ENCODE measurements at regions not wholly inside any gene's neighbourhood (a gene's known extent, or its start where the extent isn't known, plus 50 kb on each side); places are given as distances from the start of the nearest gene placed in this dataset.
"Not testable (repeated sequence)": the region's sequence is repeated elsewhere in the genome, so short reads cannot be mapped to it uniquely, and the experiment has no call there.

DNA sequence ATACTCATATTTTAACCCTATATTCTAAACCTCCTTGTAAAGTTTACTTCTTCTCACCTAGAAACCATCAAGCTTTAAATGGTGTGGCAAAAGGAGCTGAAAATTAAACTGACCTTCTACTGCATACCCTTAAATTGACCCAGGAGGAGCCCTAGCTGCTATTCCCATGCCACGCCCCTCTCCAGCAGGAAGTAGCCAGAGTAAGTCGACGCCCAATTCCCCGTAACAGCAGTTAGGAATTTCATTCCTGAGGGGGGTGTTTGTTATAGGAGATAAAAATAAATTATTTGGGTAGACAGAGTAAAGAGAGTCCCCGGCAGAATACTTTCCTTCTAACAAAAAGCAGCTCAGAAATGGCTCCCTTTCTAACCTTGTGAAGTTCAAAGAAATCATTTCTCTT lies 111.8 kb upstream of the FAM174A start:
- DNase-seq = peak; percentile 5 to 54
- TF ChIP-seq POLR2A (IDR thresholded peaks at IDR 0.05; ENCODE audit: low read length) (no peak), GATA1 (IDR thresholded peaks at IDR 0.05; ENCODE audit: low read depth, low read length) (no peak)

DNA sequence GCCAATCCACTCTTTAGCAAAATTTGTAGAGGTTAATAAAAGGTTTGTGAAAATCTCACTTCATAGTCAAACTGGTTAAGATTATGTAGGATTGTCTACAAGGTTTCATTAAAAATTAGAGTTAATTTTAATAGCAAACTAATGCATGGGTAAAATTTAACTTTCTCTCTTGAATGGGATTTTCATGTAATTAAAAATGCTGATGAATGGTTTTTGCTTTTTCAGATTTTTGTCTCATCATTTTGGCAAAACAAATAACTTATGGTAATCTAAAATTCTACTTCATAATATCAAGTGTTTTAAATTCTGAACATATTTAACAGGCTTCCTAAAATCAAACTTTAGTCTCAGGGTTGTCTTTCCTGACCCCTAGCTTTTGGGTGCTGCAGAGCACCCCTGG lies 113.8 kb upstream of the FAM174A start:
- TF ChIP-seq GATA1 (IDR thresholded peaks at IDR 0.05; ENCODE audit: low read depth, low read length) (no peak), POLR2A (IDR thresholded peaks at IDR 0.05; ENCODE audit: low read length) (no peak)
- no peak for DNase-seq

DNA sequence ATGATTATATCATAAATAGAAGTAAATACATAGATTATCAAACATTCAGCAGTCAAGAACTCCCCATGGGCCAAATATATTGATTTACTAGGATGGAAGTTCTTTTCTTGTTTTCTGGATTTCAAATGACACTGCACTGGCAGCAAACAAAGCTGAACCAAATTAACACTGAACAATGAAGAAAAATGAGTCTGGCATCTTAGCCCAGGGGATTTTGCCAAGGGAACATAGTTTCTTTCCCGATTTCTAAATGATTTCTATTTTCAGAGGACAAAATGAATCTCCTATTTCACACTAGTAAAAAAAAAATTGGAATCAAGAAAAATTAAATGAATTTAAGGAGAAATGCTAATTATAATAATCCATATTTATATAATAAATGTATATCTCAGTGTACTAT lies 116.9 kb upstream of the FAM174A start:
- no peak for DNase-seq
- TF ChIP-seq POLR2A (IDR thresholded peaks at IDR 0.05; ENCODE audit: low read length) = no peak
- no peak for TF ChIP-seq GATA1 (IDR thresholded peaks at IDR 0.05; ENCODE audit: low read depth, low read length)

- DNase-seq = no peak
Observed at GRCh38 chr5:100409660-100410151, 125.5 kb upstream of the FAM174A start.

DNA sequence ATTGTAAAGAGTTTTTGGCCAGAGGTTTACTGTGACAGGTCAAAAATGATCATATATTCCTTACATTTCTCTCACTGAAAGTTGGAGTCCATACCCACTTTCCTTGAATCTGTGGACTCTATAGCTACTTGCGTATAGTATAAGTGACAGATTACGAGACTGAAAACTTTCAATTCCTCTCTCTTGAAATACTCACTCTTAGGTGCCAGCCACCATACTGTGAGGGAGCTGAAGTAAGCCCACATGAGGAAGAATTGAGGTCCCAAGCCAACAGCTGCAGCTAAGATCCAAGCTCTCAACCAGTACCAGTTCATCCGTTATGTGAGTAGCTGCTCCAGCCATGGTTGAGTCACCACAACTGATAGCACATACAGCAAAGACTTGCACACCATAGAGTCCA lies 128.1 kb upstream of the FAM174A start:
- TF ChIP-seq GATA1 (IDR thresholded peaks at IDR 0.05; ENCODE audit: low read depth, low read length) (no peak), POLR2A (IDR thresholded peaks at IDR 0.05; ENCODE audit: low read length) (no peak)

More at GRCh38 chr5:100409660-100410151, 125.5 kb upstream of the FAM174A start:
- TF ChIP-seq POLR2A (IDR thresholded peaks at IDR 0.05; ENCODE audit: low read length) (no peak), GATA1 (IDR thresholded peaks at IDR 0.05; ENCODE audit: low read depth, low read length) (no peak)

DNA sequence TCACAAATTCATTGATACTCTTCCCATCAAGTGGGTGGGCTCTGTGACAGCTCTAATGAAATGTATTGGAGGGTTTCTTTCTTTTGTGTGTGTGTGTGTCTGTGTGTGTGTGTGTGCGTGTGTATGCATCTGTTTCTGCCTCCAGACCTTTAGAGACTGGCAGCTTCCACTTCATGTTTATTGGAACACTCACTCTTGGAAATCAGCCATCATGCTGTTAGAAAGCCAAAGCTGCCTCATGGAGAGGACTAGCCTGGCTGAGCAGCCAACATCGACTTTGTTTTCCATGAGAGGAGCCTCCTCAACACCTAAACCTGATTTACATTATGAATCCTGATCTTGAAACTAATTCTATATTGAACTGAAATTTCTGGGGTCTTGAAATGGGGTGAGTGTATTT lies 128.5 kb upstream of the FAM174A start:
- TF ChIP-seq GATA1 (IDR thresholded peaks at IDR 0.05; ENCODE audit: low read depth, low read length) (no peak), POLR2A (IDR thresholded peaks at IDR 0.05; ENCODE audit: low read length) (no peak)
- no peak for DNase-seq

More for the DNA sequence above, 128.1 kb upstream of the FAM174A start:
- no peak for DNase-seq

DNA sequence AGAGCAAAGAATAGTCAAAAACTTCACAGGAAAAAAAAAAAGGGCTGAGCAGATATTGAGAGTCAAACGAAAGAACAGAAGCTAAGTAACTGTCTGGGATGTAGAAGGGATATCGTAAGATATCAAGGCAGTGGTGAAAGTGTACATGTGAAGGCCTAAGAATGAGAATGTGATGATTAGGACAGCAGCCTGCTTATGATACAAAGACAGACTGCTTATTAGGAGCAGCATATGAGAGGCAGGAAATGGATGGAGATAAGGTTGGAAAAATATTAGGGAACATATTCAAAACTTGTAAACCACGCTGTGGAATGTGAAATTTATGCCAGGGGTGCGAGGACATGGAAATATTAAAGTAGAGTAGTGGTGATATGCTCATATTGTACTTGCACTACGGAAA lies 133.1 kb upstream of the FAM174A start:
- no peak for TF ChIP-seq GATA1 (IDR thresholded peaks at IDR 0.05; ENCODE audit: low read depth, low read length)
- TF ChIP-seq POLR2A (IDR thresholded peaks at IDR 0.05; ENCODE audit: low read length) = no peak

GRCh38 chr5:100401149-100401548 lies 134.0 kb upstream of the FAM174A start:
- TF ChIP-seq GATA1 (IDR thresholded peaks at IDR 0.05; ENCODE audit: low read depth, low read length) (no peak), POLR2A (IDR thresholded peaks at IDR 0.05; ENCODE audit: low read length) (no peak)
- no peak for DNase-seq

More for the DNA sequence above, 133.1 kb upstream of the FAM174A start:
- DNase-seq = no peak

- not testable (repeated sequence) for DNase-seq
Observed at GRCh38 chr5:100398815-100399214, 136.4 kb upstream of the FAM174A start.

DNA sequence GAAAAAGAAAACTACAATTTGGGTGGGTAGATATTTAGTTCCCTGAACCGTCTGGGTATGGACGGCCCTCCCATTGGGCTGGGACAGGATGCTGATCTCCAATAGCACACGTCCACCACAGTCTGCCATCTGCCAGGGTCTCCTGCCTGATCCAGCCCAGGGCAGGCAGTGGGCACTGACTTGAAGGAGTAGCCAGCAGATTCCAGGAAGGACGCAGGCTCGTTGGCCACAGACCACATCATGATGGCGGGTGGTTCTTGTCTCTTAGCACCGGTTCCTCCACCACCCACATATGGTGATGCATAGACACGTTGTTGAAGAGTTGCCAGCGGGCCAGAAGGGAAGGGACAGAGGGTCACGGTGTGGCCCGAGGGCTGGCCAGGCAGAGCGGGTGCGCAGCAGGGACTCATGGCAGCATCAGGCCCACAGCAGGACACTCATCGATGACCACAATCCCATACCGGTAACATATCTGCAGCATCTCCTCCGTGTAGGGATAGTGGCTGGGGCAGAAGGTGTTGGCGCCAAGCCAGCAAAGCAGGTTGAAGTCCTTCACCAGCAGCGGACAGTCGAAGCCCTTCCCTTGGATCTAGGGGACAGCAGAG lies 155.8 kb upstream of the FAM174A start:
- DNase-seq = not testable (repeated sequence)

DNA sequence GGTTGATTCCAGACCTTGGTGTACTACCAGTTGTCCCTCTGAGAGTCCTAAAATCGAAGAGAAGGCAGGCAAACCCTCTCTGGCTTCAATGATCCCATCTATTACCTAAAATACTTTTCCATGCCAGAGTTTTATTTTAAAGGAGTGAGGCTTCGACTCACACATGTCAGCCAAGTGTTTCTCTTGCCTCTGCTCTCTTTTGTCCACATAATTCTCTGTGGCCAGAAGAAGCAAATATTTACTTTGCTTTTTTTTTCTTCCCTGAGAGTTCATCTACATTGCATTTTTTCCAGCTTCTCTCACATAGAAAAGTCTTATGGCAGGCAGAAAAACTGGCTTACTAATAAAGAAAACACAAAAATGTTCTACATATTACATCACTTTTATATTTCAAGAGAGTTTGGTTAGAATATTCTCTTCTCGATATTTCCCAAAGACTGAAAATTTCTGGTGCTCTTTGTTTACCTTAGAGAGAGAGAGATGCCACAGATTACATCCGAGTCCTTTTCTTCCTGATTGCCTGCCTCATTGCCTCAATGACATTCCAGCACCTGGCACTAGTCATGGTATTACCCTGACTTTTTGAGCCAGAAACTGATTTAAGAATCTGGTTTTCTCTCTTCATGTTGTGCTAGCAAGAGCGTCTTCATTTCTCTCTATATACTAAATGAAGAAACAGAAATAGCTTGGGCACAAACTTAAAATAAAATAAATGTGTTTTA lies 170.3 kb upstream of the FAM174A start:
- DNase-seq = not testable (repeated sequence)

DNA sequence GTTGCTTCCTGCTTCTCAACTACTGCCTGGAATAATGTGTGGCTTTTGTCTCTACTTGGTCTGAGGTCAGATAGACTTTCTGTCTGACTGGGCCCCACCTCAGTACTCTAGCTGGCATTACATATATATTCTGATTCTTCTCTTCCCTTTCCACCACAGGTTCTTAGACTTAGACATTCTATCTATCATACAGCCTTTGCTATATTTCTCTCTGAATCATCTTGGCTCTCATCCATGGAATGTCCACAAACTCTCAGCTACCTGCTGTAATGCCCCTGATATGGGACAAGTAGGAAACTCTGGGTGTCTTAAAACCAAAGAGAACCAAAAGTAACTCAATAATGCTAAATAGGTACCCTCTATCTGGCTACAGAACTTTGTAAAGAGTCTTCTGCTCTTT lies 170.8 kb upstream of the FAM174A start:
- DNase-seq = not testable (repeated sequence)

- not testable (repeated sequence) for DNase-seq
Observed at GRCh38 chr5:100359998-100360397, 175.2 kb upstream of the FAM174A start.

DNA sequence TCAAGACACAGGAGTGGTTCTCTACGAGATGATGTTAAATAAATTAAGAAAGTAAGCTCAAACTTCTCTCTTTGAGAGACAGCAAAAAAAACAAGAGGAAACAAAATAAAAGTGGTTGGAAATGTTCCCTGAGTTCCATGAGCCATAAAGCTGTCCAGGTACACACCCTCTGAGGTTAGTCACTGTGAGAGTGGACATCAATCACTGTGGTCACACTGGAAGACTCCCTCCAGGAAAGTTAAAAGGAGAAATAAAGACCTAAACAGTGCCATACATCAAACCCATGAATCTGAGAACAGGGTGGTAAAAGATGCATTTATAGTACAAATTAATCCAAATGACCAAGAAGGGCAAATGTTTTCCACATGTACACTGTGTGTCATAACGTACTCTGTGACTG lies 188.9 kb upstream of the FAM174A start:
- not testable (repeated sequence) for DNase-seq

GRCh38 chr5:100341485-100341884 lies 193.7 kb upstream of the FAM174A start:
- not testable (repeated sequence) for DNase-seq

DNA sequence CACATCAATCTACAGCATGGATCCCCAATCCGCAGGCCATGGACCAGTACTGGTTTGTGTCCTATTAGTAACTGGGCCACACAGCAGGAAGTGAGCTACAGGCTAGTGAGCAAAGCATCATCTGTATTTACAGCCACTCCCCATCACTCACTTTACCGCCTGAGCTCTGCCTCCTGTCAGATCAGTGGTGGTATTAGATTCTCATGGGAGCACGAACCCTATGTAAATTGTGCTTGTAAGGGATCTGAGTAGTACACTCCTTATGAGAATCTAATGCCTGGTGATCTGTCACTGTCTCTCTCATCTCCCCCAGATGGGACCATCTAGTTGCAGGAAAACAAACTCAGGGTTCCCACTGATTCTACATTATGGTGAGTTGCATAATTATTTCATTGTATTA lies 212.7 kb upstream of the FAM174A start:
- DNase-seq = no peak
- TF ChIP-seq GATA1 (IDR thresholded peaks at IDR 0.05; ENCODE audit: low read depth, low read length) = no peak
- TF ChIP-seq POLR2A (IDR thresholded peaks at IDR 0.05; ENCODE audit: low read length) = no peak

Measured in erythroblast (primary cell).